ENCODE measurements at regions not wholly inside any gene's neighbourhood (a gene's known extent, or its start where the extent isn't known, plus 50 kb on each side); places are given as distances from the start of the nearest gene placed in this dataset.

- intact Hi-C loops (cut with micrococcal nuclease), result no loop called here
- Histone ChIP-seq H2AFZ (ENCODE audit: insufficient read depth, low read depth, low read length, poor library complexity, severe bottlenecking) (no peak overlapping the region), H3K4me1 (ENCODE audit: control insufficient read depth in 1 of 2, insufficient read depth in 2 of 2, low read length in 2 of 2) (no peaks in the 10 kb centered on the region), H3K9me3 (replicated peaks in 1 of 2; ENCODE audit: control insufficient read depth in 1 of 2, insufficient read depth in 1 of 2, low read length in 2 of 2) (peaks cover 0 to 9% of the 10 kb centered on the region in 2 donors), H3K4me3 (replicated peaks in 1 of 3; ENCODE audit: low read depth in 2 of 3, low read length in 3 of 3) (no peak overlapping the region), H4K20me1 (ENCODE audit: insufficient read depth, low read length) (no peaks in the 10 kb centered on the region), H3K9ac (ENCODE audit: insufficient read depth, low read length, poor library complexity, severe bottlenecking) (no peak overlapping the region), H3K36me3 (replicated peaks in 1 of 2; ENCODE audit: control insufficient read depth in 1 of 2, insufficient read depth in 2 of 2, low read length in 2 of 2) (no peaks in the 10 kb centered on the region), H3K27ac (ENCODE audit: low read depth in 1 of 2, low read length in 2 of 2) (no peak overlapping the region), H3K79me2 (ENCODE audit: insufficient read depth, low read length) (no peaks in the 10 kb centered on the region), H3K4me2 (replicated peaks; ENCODE audit: extremely low read depth, low read length, poor library complexity, severe bottlenecking) (no peak overlapping the region), H3K27me3 (ENCODE audit: control insufficient read depth in 2 of 2, insufficient read depth in 2 of 2, low read length in 2 of 2) (no peaks in the 10 kb centered on the region)
- peaks cover 11 to 24% (median 15%) of the 10 kb centered on the region in 7 donors for H3K9me3 Mint-ChIP-seq
- WGBS (ENCODE audit: insufficient coverage), result no CpG with 5 or more reads among the region's 1 CpG
- no peak overlapping the region for H3K4me3 Mint-ChIP-seq
- no peaks in the 10 kb centered on the region for H3K4me1 Mint-ChIP-seq
- no peak for TF ChIP-seq CTCF (IDR thresholded peaks at IDR 0.05)
- H3K36me3 Mint-ChIP-seq, result no peaks in the 10 kb centered on the region
- no peaks in the 10 kb centered on the region for H3K27me3 Mint-ChIP-seq (ENCODE audit: low read depth in 3 of 3)
- peak overlapping the region in 1 of 7 donors; percentile 11 for H3K27ac Mint-ChIP-seq
- DNase-seq, result no peak
Measured at GRCh38 chr3:81876826-81877225, 115.4 kb upstream of the GBE1 start.

- Mint-ChIP-seq H3K4me3 (no peak overlapping the region), H3K36me3 (no peaks in the 10 kb centered on the region), H3K27ac (no peak overlapping the region), H3K4me1 (peaks cover 2% of the 10 kb centered on the region), H3K9me3 (peaks cover 9 to 24% (median 12%) of the 10 kb centered on the region in 7 donors), H3K27me3 (ENCODE audit: low read depth in 3 of 3) (no peaks in the 10 kb centered on the region)
- H3K9ac ChIP-seq (ENCODE audit: insufficient read depth, low read length, poor library complexity, severe bottlenecking), result no peak overlapping the region
- intact Hi-C loops (cut with micrococcal nuclease), result no loop called here
- H3K4me3 ChIP-seq (replicated peaks in 1 of 3; ENCODE audit: low read depth in 2 of 3, low read length in 3 of 3), result no peak overlapping the region
- H3K4me1 ChIP-seq (ENCODE audit: control insufficient read depth in 1 of 2, insufficient read depth in 2 of 2, low read length in 2 of 2), result no peaks in the 10 kb centered on the region
- H3K36me3 ChIP-seq (replicated peaks in 1 of 2; ENCODE audit: control insufficient read depth in 1 of 2, insufficient read depth in 2 of 2, low read length in 2 of 2), result no peaks in the 10 kb centered on the region
- no peaks in the 10 kb centered on the region for H4K20me1 ChIP-seq (ENCODE audit: insufficient read depth, low read length)
- no peak for TF ChIP-seq CTCF (IDR thresholded peaks at IDR 0.05)
- H3K79me2 ChIP-seq (ENCODE audit: insufficient read depth, low read length), result no peaks in the 10 kb centered on the region
- no peaks in the 10 kb centered on the region for H3K27me3 ChIP-seq (ENCODE audit: control insufficient read depth in 2 of 2, insufficient read depth in 2 of 2, low read length in 2 of 2)
- peaks cover 0 to 9% of the 10 kb centered on the region in 2 donors for H3K9me3 ChIP-seq (replicated peaks in 1 of 2; ENCODE audit: control insufficient read depth in 1 of 2, insufficient read depth in 1 of 2, low read length in 2 of 2)
- no peak overlapping the region for H3K4me2 ChIP-seq (replicated peaks; ENCODE audit: extremely low read depth, low read length, poor library complexity, severe bottlenecking)
- DNase-seq, result no peak
- H3K27ac ChIP-seq (ENCODE audit: low read depth in 1 of 2, low read length in 2 of 2), result no peak overlapping the region
- no peak overlapping the region for H2AFZ ChIP-seq (ENCODE audit: insufficient read depth, low read depth, low read length, poor library complexity, severe bottlenecking)
Measured at GRCh38 chr3:81874738-81875137, 113.3 kb upstream of the GBE1 start.

Data from CD14-positive monocyte (primary cell).